ENCODE measurements at regions not wholly inside any gene's neighbourhood (a gene's known extent, or its start where the extent isn't known, plus 50 kb on each side); places are given as distances from the start of the nearest gene placed in this dataset.

- DNase-seq (ENCODE audit: low spot score), result no peak
Measured at GRCh38 chr6:106772270-106773142, 143.1 kb downstream of the QRSL1 start.

GRCh38 chr6:106771822-106772221 lies 142.4 kb downstream of the QRSL1 start:
- DNase-seq (ENCODE audit: low spot score), result no peak

- no peak for DNase-seq (ENCODE audit: low spot score)
Measured at GRCh38 chr6:106770663-106771062, 141.3 kb downstream of the QRSL1 start.

GRCh38 chr6:106770081-106770480 lies 140.7 kb downstream of the QRSL1 start:
- DNase-seq (ENCODE audit: low spot score), result no peak

GRCh38 chr6:106767271-106767670 lies 137.9 kb downstream of the QRSL1 start:
- no peak for DNase-seq (ENCODE audit: low spot score)

GRCh38 chr6:106766201-106766600 lies 136.8 kb downstream of the QRSL1 start:
- DNase-seq (ENCODE audit: low spot score), result no peak

GRCh38 chr6:106765496-106765895 lies 136.1 kb downstream of the QRSL1 start:
- DNase-seq (ENCODE audit: low spot score), result no peak

- DNase-seq (ENCODE audit: low spot score), result no peak
Measured at GRCh38 chr6:106764353-106764980, 135.1 kb downstream of the QRSL1 start.

GRCh38 chr6:106763361-106763760 lies 134.0 kb downstream of the QRSL1 start:
- no peak for DNase-seq (ENCODE audit: low spot score)

- no peak for DNase-seq (ENCODE audit: low spot score)
Measured at GRCh38 chr6:106761160-106761559, 131.8 kb downstream of the QRSL1 start.

- DNase-seq (ENCODE audit: low spot score), result no peak
Measured at GRCh38 chr6:106759112-106759511, 129.7 kb downstream of the QRSL1 start.

GRCh38 chr6:106757722-106758467 lies 128.5 kb downstream of the QRSL1 start:
- no peak for DNase-seq (ENCODE audit: low spot score)

- no peak for DNase-seq (ENCODE audit: low spot score)
Measured at GRCh38 chr6:106757267-106757666, 127.9 kb downstream of the QRSL1 start.

- no peak for DNase-seq (ENCODE audit: low spot score)
Measured at GRCh38 chr6:106754215-106754614, 124.8 kb downstream of the QRSL1 start.

GRCh38 chr6:106752641-106753040 lies 123.3 kb downstream of the QRSL1 start:
- no peak for DNase-seq (ENCODE audit: low spot score)

GRCh38 chr6:106751501-106752252 lies 122.3 kb downstream of the QRSL1 start:
- peak; percentile 12 for DNase-seq (ENCODE audit: low spot score)

GRCh38 chr6:106750946-106751345 lies 121.6 kb downstream of the QRSL1 start:
- no peak for DNase-seq (ENCODE audit: low spot score)

- no peak for DNase-seq (ENCODE audit: low spot score)
Measured at GRCh38 chr6:106750142-106750918, 121.0 kb downstream of the QRSL1 start.

GRCh38 chr6:106749609-106750008 lies 120.2 kb downstream of the QRSL1 start:
- DNase-seq (ENCODE audit: low spot score), result no peak

- no peak for DNase-seq (ENCODE audit: low spot score)
Measured at GRCh38 chr6:106748547-106749207, 119.3 kb downstream of the QRSL1 start.

- DNase-seq (ENCODE audit: low spot score), result peak; percentile 22
Measured at GRCh38 chr6:106747139-106747538, 117.8 kb downstream of the QRSL1 start.
